ENCODE measurements at regions not wholly inside any gene's neighbourhood (a gene's known extent, or its start where the extent isn't known, plus 50 kb on each side); places are given as distances from the start of the nearest gene placed in this dataset.

DNA sequence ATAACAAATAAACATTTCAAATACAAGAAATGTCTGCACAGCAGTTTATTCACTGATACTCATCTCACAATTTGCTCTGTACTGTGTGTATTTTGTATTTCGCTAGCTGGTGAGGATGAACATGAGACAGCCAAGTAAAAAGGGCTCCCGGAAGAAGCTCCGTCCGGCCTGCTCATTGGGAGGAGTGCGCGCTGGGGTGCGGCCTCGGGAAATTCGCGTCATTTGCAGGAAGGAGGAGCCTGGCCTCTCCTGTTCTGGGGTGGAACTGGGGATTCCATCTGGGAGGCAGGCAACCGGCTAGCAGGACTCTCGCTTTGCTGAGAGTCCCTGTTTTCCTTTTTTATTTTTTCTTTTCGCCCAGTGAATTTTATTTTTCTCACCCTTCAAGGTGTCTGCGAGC lies 368.4 kb upstream of the TMEM132C start:
- Histone ChIP-seq H3K4me1 (ENCODE audit: insufficient read depth, low read length) (no peaks in the 10 kb centered on the region), H3K27me3 (ENCODE audit: insufficient read depth, low read length) (no peaks in the 10 kb centered on the region), H2AFZ (ENCODE audit: low read depth, low read length) (no peak overlapping the region), H3K36me3 (ENCODE audit: insufficient read depth, low read length) (no peaks in the 10 kb centered on the region), H3K4me3 (ENCODE audit: low read length) (no peak overlapping the region), H3K9me3 (ENCODE audit: low read length) (no peaks in the 10 kb centered on the region)

DNA sequence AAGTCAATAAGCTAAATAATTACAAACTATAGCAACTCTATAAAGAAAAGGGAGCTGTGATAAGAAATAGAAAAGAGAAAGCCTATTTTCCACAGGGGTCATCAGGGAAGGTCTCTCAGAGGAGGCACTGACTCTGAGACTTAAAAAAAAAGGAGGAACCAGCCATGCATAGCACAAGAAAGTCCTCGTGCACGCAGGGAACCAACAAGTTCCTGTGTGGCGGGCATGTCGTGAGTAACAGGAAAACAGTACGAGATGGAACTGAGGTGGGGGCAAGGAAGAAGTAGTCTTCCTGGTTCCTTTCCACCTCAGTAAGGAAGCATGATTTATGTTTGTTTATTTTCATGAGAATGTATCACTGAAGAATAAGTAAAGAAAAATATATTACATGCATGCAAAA lies 367.0 kb upstream of the TMEM132C start:
- Histone ChIP-seq H3K36me3 (ENCODE audit: insufficient read depth, low read length) (no peaks in the 10 kb centered on the region), H3K4me3 (ENCODE audit: low read length) (no peak overlapping the region), H2AFZ (ENCODE audit: low read depth, low read length) (no peak overlapping the region), H3K9me3 (ENCODE audit: low read length) (no peaks in the 10 kb centered on the region), H3K27me3 (ENCODE audit: insufficient read depth, low read length) (no peaks in the 10 kb centered on the region), H3K4me1 (ENCODE audit: insufficient read depth, low read length) (no peaks in the 10 kb centered on the region)

DNA sequence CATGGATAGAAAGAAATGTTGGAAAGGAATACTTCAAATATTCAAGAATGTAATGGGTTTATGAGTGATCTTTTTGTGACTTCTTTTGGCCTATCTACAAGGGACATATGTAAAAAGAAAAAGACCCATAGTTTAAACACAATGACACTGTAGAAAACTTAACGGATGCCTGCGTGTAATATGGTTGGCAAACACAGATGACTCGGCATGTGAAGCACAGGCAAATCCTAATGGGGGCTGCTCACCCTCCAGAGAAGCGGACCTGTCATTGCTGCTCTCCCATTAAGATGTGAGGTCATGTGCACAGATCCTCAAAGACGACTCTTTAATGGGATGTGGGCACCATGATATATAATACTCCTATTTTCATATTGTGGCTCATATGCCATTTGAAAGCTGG lies 366.6 kb upstream of the TMEM132C start:
- Histone ChIP-seq H3K9me3 (ENCODE audit: low read length) (no peaks in the 10 kb centered on the region), H3K4me1 (ENCODE audit: insufficient read depth, low read length) (no peaks in the 10 kb centered on the region), H3K4me3 (ENCODE audit: low read length) (no peak overlapping the region), H2AFZ (ENCODE audit: low read depth, low read length) (no peak overlapping the region), H3K27me3 (ENCODE audit: insufficient read depth, low read length) (no peaks in the 10 kb centered on the region), H3K36me3 (ENCODE audit: insufficient read depth, low read length) (no peaks in the 10 kb centered on the region)

DNA sequence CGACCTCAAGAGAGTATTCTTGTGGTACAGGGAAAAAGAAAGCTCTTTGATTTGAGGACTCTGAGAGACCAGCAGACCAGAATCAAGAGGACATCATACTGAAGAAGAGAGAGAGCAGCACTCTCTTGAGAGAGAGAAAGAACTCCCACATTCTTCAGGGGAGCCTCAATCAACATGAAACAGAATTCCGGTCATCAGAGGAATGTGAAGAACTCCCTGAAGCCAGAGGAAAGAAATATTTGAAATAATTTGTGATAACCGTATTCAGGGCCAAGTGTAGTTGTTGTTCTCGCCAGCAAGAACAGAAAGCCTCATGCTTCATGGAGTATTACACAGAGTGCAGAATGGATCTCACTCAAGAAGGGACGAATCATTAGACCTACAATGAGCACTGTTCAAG lies 363.8 kb upstream of the TMEM132C start:
- H3K27me3 ChIP-seq (ENCODE audit: insufficient read depth, low read length), result no peaks in the 10 kb centered on the region
- H3K9me3 ChIP-seq (ENCODE audit: low read length), result no peaks in the 10 kb centered on the region
- H3K4me1 ChIP-seq (ENCODE audit: insufficient read depth, low read length), result no peaks in the 10 kb centered on the region
- no peak overlapping the region for H3K4me3 ChIP-seq (ENCODE audit: low read length)
- H2AFZ ChIP-seq (ENCODE audit: low read depth, low read length), result no peak overlapping the region
- H3K36me3 ChIP-seq (ENCODE audit: insufficient read depth, low read length), result no peaks in the 10 kb centered on the region

DNA sequence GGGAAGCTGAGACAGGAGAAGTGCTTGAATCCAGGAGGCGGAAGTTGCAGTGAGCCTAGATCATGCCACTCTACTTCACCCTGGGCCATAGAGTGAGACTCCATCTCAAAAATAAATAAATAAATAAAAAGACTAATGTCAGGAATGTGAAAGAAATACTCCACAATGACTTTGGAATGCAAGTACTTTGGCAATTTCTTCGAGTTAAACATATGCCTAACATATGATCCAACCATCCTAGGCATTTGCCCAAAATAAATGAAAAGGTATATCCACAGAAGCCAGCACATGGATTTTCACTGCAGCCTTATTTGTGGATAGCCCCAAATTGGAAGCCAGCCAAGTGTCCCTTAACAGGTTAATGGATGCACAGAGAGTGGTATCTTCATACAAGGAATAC lies 357.9 kb upstream of the TMEM132C start:
- no peak overlapping the region for H3K4me3 ChIP-seq (ENCODE audit: low read length)
- no peaks in the 10 kb centered on the region for H3K9me3 ChIP-seq (ENCODE audit: low read length)
- H3K4me1 ChIP-seq (ENCODE audit: insufficient read depth, low read length), result no peaks in the 10 kb centered on the region
- H2AFZ ChIP-seq (ENCODE audit: low read depth, low read length), result no peak overlapping the region
- H3K36me3 ChIP-seq (ENCODE audit: insufficient read depth, low read length), result no peaks in the 10 kb centered on the region
- H3K27me3 ChIP-seq (ENCODE audit: insufficient read depth, low read length), result no peaks in the 10 kb centered on the region

DNA sequence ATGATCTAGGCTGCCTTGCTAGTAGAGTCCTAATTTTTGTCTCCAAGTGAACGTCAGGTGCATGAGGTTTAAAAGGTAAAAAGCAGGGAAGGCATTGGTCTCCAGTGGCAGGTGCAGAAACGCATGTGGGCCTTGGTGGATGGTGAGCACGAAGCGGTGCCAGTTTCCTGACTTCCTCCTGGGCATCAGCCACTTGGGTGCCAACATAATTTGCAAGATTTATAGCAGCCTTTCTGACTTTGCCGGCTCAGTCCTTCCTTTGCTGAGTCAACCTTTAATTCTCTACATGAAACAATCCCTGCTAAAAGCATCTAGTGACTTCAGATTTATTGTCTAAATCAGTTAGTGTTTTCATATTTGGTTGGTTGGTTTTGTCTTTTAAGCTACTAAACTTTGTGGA lies 355.7 kb upstream of the TMEM132C start:
- Histone ChIP-seq H2AFZ (ENCODE audit: low read depth, low read length) (no peak overlapping the region), H3K36me3 (ENCODE audit: insufficient read depth, low read length) (no peaks in the 10 kb centered on the region)

DNA sequence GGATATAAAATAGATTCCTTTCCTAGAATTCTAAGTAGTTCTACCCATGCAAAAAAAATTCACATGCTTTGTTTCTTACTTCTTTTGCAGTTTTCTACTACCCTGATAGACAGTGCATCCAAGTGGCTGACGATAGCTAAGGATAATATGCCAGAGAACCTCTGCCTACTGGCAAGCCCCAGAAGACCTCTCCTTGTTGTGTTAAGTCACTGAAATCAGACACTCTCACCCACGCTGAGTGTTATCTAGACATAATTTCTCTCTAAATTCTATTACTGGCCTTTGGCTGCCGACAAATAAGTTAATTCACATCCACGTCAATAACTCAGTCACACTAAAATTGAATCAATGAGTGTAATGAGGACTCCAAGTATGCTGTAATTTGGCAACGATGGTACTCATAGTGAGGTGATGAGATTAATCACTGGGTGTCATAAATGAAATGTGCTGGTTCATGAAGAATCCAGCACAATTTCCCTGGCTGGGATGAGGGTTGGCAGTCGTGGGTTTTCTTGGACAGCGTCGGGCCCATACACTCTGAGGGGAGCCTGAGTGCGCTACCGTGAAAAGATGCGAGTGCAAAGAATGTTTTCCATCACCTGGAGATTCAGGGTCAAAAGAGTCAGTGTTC lies 354.8 kb upstream of the TMEM132C start:
- Histone ChIP-seq H3K9me3 (ENCODE audit: low read length) (no peaks in the 10 kb centered on the region), H2AFZ (ENCODE audit: low read depth, low read length) (no peak overlapping the region), H3K27me3 (ENCODE audit: insufficient read depth, low read length) (no peaks in the 10 kb centered on the region), H3K4me1 (ENCODE audit: insufficient read depth, low read length) (no peaks in the 10 kb centered on the region), H3K36me3 (ENCODE audit: insufficient read depth, low read length) (no peaks in the 10 kb centered on the region), H3K4me3 (ENCODE audit: low read length) (no peak overlapping the region)

More for the DNA sequence above, 355.7 kb upstream of the TMEM132C start:
- H3K27me3 ChIP-seq (ENCODE audit: insufficient read depth, low read length), result no peaks in the 10 kb centered on the region
- H3K4me3 ChIP-seq (ENCODE audit: low read length), result no peak overlapping the region
- no peaks in the 10 kb centered on the region for H3K4me1 ChIP-seq (ENCODE audit: insufficient read depth, low read length)
- no peaks in the 10 kb centered on the region for H3K9me3 ChIP-seq (ENCODE audit: low read length)

DNA sequence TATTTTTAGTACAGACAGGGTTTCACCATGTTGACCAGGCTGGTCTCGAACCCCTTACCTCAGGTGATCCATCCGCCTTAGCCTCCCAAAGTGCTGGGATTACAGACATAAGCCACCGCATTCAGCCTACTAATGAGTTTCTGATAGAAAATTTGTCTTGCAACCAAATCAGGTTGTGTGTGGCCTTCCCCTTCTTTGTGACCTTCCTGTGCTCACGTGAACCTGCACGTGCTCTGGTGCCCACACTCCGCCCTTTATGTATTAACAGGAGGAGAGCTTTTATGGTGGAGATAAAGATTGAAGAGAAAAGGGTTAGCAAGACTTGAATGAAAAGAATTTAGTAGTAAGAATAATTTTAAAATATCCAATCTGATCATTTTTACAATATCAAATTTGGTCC lies 343.5 kb upstream of the TMEM132C start:
- no peaks in the 10 kb centered on the region for H3K9me3 ChIP-seq (ENCODE audit: low read length)
- H3K27me3 ChIP-seq (ENCODE audit: insufficient read depth, low read length), result no peaks in the 10 kb centered on the region
- no peak overlapping the region for H2AFZ ChIP-seq (ENCODE audit: low read depth, low read length)
- H3K4me3 ChIP-seq (ENCODE audit: low read length), result no peak overlapping the region
- no peaks in the 10 kb centered on the region for H3K4me1 ChIP-seq (ENCODE audit: insufficient read depth, low read length)
- no peaks in the 10 kb centered on the region for H3K36me3 ChIP-seq (ENCODE audit: insufficient read depth, low read length)

DNA sequence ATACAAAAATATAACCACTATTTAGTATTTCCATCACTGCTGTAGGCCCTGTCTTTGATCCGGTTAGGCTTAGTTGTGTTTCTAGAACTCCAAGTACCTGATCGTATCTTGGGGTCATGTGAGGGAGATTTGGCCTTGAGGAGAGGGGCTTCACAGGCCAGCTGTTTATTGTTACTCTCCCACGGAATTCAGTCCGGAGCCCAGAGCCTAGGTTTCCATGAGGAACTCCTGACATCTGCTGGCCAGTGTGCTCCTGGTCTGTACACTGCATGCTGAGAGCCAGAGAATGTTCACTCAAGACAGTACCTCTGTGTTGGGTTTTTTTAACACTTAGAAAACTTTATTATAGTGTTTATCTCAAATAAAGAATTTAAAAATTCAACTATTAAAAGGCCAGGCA lies 341.0 kb upstream of the TMEM132C start:
- Histone ChIP-seq H3K27me3 (ENCODE audit: insufficient read depth, low read length) (no peaks in the 10 kb centered on the region), H3K9me3 (ENCODE audit: low read length) (no peaks in the 10 kb centered on the region), H2AFZ (ENCODE audit: low read depth, low read length) (no peak overlapping the region), H3K4me3 (ENCODE audit: low read length) (no peak overlapping the region), H3K36me3 (ENCODE audit: insufficient read depth, low read length) (no peaks in the 10 kb centered on the region), H3K4me1 (ENCODE audit: insufficient read depth, low read length) (no peaks in the 10 kb centered on the region)

DNA sequence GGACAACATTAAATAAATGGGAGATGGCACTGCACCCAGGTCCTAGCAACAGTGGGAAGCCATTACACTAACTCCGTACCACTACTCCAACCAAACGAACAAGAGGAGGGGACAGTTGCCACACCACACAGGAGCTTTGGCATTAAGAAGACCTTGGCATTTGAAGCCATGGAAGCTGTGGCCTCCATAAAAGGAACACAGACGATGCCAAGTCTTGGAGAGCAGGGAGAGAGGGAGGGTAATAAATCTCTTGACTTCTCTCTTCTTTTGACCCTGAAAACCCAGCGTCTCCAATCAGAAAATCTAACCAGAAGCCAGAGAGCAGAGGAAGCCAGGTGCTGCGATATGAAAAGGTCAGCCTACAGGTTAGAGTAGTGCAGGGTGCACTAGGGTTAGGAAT lies 338.8 kb upstream of the TMEM132C start:
- Histone ChIP-seq H3K27me3 (ENCODE audit: insufficient read depth, low read length) (no peaks in the 10 kb centered on the region), H3K4me1 (ENCODE audit: insufficient read depth, low read length) (no peaks in the 10 kb centered on the region), H3K4me3 (ENCODE audit: low read length) (no peak overlapping the region), H2AFZ (ENCODE audit: low read depth, low read length) (no peak overlapping the region), H3K36me3 (ENCODE audit: insufficient read depth, low read length) (no peaks in the 10 kb centered on the region), H3K9me3 (ENCODE audit: low read length) (no peaks in the 10 kb centered on the region)

DNA sequence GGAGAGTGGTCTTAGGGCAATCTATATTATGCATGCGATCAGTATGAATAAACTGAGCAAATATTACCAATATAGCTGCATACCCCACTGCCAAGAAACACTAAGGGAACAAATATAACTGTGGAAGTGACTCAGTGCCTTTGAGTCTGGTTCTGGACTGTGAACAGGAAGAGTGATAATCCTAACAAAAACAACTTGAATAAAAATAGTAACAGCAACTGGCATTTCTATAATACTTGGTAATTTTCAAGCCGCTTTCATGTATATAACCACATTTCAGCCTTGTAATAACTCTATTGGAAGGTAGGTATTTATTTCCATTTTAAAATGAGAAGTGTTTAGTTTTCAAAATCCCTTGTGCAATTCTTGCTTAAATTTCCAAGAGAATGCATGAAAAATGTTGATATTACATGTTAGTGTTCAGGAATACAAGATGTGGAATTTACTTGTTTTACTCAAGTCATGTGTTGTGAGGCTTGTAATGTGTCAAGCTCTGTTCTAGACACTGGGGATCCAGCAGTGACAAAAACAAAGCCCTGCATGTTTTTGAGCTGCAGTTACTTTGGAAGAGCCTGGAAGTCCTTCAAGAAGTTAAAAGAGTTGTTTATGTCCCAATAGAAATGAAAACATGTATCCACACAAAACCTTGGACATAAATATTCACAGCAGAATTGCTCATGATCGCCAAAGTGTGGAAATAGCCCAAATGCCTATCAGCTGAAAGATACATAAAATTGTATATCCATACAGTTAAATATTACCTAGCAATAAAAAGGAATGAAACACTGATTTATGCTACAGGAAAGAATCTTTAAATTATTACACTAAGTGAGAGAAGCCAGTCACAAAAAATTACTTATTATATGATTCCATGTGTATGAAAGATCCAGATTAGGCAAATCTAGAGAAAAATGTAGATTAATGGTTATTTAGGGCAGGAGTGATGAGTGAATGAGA lies 338.1 kb upstream of the TMEM132C start:
- Histone ChIP-seq H3K4me3 (ENCODE audit: low read length) (no peak overlapping the region), H3K4me1 (ENCODE audit: insufficient read depth, low read length) (no peaks in the 10 kb centered on the region), H3K36me3 (ENCODE audit: insufficient read depth, low read length) (no peaks in the 10 kb centered on the region), H2AFZ (ENCODE audit: low read depth, low read length) (no peak overlapping the region), H3K9me3 (ENCODE audit: low read length) (no peaks in the 10 kb centered on the region), H3K27me3 (ENCODE audit: insufficient read depth, low read length) (no peaks in the 10 kb centered on the region)

DNA sequence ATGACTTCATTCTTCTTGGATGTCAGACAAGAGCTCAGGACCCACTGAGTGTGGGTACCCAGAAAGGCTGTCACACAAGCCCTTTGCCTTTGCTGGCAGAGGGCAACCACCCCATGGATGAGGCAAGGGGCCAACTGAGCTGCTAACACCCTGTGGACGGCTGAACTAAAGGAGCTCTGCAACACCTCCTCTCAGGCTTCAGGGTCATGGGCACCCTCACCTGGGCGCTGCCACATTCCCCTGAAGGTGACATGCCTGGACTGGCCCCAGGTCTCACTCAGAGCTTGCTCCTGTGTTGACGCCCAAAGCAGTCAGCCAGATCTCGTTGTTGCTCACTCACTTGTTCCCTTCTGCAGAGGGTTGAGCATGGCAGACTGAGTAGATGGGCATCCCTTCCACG lies 336.8 kb upstream of the TMEM132C start:
- Histone ChIP-seq H3K36me3 (ENCODE audit: insufficient read depth, low read length) (no peaks in the 10 kb centered on the region), H3K9me3 (ENCODE audit: low read length) (no peaks in the 10 kb centered on the region), H3K4me1 (ENCODE audit: insufficient read depth, low read length) (no peaks in the 10 kb centered on the region), H3K27me3 (ENCODE audit: insufficient read depth, low read length) (no peaks in the 10 kb centered on the region), H3K4me3 (ENCODE audit: low read length) (no peak overlapping the region), H2AFZ (ENCODE audit: low read depth, low read length) (no peak overlapping the region)

DNA sequence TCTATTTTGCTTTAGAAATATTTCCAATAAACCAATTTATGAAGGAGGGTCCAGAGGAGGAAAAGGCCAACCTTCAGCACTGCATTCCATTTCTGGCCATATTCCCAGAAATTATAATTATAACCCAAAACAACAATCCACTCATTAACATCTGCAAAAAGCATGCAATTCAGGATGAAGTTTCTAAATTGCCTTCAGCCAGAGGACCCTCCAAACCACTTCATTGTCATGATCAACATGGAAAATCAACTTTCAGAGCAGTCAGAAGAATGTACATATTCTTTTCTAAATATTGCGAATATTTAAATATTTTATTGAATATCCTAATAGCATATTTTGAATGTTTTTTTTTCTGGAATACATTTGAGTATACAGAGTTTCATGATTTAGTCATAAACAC lies 332.6 kb upstream of the TMEM132C start:
- Histone ChIP-seq H2AFZ (ENCODE audit: low read depth, low read length) (no peak overlapping the region), H3K9me3 (ENCODE audit: low read length) (no peaks in the 10 kb centered on the region), H3K36me3 (ENCODE audit: insufficient read depth, low read length) (no peaks in the 10 kb centered on the region)

More for the DNA sequence above, 332.6 kb upstream of the TMEM132C start:
- Histone ChIP-seq H3K4me1 (ENCODE audit: insufficient read depth, low read length) (no peaks in the 10 kb centered on the region), H3K4me3 (ENCODE audit: low read length) (no peak overlapping the region), H3K27me3 (ENCODE audit: insufficient read depth, low read length) (no peaks in the 10 kb centered on the region)
